IgD-negative memory B cell (primary cell): ENCODE measurements at regions not wholly inside any gene's neighbourhood (a gene's known extent, or its start where the extent isn't known, plus 50 kb on each side); places are given as distances from the start of the nearest gene placed in this dataset.
"Not testable (repeated sequence)": the region's sequence is repeated elsewhere in the genome, so short reads cannot be mapped to it uniquely, and the experiment has no call there.

Experiments used
- H3K27ac Mint-ChIP-seq, 3 donors: one replicate each; pipeline ENCODE4 v1.8.0; 2020 to 2022; ENCODE audit warnings: mild to moderate bottlenecking in 3 of 3, mixed read lengths in 3 of 3, moderate library complexity in 1 of 3
- H3K27me3 Mint-ChIP-seq: one replicate; pipeline ENCODE4 v1.8.0; 2021; ENCODE audit warnings: mixed read lengths
- H3K36me3 Mint-ChIP-seq: one replicate; pipeline ENCODE4 v1.8.0; 2020; ENCODE audit warnings: mild to moderate bottlenecking, mixed read lengths
- H3K4me1 Mint-ChIP-seq, 3 donors: one replicate each; pipeline ENCODE4 v1.8.0; 2020 to 2022; ENCODE audit warnings: mixed read lengths in 3 of 3, mild to moderate bottlenecking in 1 of 3
- H3K4me3 Mint-ChIP-seq, 4 donors: one replicate each; pipeline ENCODE4 v1.8.0; 2020 to 2022; ENCODE audit warnings: mild to moderate bottlenecking in 4 of 4, mixed read lengths in 4 of 4, moderate library complexity in 3 of 4
- H3K9me3 Mint-ChIP-seq, 3 donors: one replicate each; pipeline ENCODE4 v1.8.0; 2020 to 2021; ENCODE audit warnings: mixed read lengths in 3 of 3, mild to moderate bottlenecking in 1 of 3

DNA sequence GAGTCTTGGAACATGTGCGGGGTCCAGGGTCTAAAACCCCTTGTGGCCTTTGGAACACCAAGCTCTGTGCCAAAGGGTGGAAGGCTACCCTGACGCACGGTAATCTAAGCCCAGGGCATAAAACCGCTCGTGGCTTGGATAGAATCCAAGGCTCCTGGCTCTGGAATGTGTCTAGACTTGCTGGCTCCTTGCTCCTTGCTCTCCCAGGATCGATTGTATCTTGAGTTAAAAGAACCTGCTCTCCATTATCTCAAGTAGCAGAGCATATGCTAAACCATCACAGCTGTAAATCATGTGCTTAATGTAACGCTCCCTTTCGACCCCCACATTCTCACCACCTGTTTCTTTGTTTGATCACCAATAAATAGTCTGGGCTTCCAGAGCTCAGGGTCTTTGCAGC lies 50.3 kb downstream of the TLCD4 start:
- H3K27me3 Mint-ChIP-seq, H3K27ac Mint-ChIP-seq, H3K9me3 Mint-ChIP-seq, H3K4me1 Mint-ChIP-seq, H3K4me3 Mint-ChIP-seq: not testable (repeated sequence)
- H3K36me3 Mint-ChIP-seq, result peaks cover 12% of the 10 kb centered on the region

DNA sequence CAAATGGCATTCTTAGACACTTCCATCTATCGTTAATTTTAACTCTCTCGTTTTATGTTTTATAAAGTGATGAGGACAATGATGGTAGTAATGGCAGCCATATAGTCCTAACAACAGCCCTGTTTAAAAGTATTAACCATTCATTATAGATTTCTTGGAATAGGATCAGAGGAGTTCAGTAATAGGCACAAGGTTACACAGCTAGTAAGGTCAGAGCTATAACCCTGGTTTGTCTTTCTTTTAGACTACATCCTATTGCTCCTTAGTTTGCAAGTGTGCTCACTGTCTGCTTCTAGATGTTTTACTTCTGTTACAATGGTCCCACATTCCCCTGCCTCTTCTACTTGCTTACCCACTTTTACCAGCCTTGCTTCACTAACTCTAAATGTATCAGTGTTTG lies 50.9 kb downstream of the TLCD4 start:
- Mint-ChIP-seq H3K9me3 (peaks cover 0 to 4% (median 2%) of the 10 kb centered on the region in 3 donors), H3K27ac (no peak overlapping the region), H3K36me3 (peaks cover 11% of the 10 kb centered on the region), H3K4me3 (no peak overlapping the region), H3K4me1 (peaks cover 0 to 2% (median 0%) of the 10 kb centered on the region in 3 donors), H3K27me3 (no peaks in the 10 kb centered on the region)

DNA sequence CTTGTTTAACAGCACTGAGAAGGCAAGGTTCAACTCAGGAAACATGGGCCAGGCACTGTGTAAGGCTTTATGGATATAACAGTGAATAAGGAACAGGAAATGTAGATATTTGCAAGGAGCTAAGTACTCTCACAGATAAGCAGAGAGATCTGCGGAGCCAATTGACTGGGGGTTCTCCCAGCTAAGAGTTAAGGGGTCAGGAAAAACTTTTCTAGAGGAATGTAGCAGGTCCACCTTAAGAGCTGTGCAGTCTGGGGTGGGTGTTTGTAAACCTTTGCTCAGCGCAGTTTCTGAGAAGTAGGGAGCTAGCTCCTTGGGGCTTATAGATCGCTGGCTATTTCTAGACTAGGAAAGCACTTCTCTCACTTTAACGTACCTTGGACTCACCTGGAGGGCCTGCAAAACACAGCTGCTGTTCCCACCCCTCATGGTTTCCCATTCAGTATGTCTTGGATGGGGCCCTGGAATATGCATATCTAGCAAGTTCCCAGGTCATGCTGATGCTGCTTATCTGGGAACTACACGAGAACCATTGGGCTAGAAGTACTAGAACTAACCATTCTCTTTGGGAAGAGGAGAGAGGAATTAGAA lies 51.7 kb downstream of the TLCD4 start:
- Mint-ChIP-seq H3K4me1 (peaks cover 0 to 2% (median 0%) of the 10 kb centered on the region in 3 donors), H3K4me3 (no peak overlapping the region), H3K9me3 (peaks cover 0 to 2% (median 0%) of the 10 kb centered on the region in 3 donors), H3K27ac (peak overlapping the region in 1 of 3 donors; percentile 31), H3K27me3 (no peaks in the 10 kb centered on the region), H3K36me3 (peaks cover 12% of the 10 kb centered on the region)

DNA sequence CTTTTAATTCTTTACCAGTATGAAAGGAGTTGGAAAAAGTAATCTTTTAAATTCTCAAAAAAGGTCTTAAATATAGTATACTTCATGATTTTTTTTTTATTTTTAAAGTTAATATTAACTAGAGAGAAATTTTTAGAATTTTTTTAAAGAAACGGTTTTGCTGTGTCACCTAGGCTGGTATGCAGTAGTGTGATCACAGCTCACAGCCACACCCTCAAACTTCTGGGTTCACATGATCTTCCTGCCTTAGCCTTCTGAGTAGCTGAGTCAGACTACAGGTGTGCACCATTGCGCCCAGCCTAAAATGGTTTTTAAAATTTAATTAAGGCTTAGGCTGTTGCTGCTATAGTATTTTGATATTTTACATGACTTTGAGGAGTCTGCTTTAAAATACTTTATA lies 52.4 kb downstream of the TLCD4 start:
- Mint-ChIP-seq H3K27ac (no peak overlapping the region), H3K36me3 (peaks cover 12% of the 10 kb centered on the region), H3K27me3 (no peaks in the 10 kb centered on the region), H3K9me3 (peaks cover 0 to 2% (median 0%) of the 10 kb centered on the region in 3 donors), H3K4me1 (peaks cover 0 to 2% (median 0%) of the 10 kb centered on the region in 3 donors), H3K4me3 (no peak overlapping the region)

DNA sequence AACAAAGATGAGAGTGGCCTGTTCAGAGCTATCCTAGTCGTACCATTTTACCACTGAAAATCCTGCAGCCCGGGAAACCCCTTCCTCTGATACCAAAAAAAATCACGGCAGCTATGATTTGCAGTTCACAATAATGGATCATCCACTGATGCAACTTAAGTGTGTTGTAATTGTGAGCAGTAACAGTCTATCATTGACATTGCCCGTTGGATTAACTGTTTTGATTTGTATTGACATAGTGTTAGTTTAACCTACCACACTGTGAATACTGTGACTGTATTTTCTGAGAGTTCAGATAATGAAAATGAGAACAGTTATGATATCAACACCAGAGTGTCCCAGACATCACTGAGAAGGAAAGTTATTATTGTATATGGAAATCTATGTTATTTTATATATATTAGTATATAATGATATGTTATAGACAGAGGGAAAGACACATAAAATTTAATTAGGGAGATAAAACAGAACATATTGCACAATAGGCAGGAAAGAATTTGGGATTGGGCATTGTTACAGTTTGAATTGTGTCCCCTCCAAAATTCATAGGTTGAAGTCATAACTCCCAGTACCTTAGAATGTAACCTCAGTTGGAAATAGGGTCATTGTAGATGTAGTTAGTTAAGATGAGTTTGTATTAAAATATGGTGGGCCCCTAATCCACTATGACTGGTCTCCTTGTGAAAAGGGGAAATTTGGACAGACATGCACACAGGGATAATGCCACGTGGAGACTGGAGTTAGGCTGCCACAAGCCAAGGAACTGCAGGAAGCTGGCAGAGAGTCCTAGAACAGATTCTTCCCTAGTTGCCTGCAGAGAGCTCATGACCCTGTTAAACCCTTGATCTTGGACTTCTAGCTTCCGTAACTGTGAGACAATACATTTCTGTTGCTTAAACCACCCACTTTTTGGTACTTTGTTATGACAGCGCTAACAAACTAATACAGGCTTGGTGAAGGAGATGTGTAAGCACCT lies 54.4 kb downstream of the TLCD4 start:
- peaks cover 8% of the 10 kb centered on the region for H3K36me3 Mint-ChIP-seq
- H3K27me3 Mint-ChIP-seq, result no peaks in the 10 kb centered on the region
- H3K9me3 Mint-ChIP-seq, result no peaks in the 10 kb centered on the region
- peaks cover under 1 to 12% (median 1%) of the 10 kb centered on the region in 3 donors for H3K4me1 Mint-ChIP-seq
- no peak overlapping the region for H3K4me3 Mint-ChIP-seq
- H3K27ac Mint-ChIP-seq, result no peak overlapping the region

DNA sequence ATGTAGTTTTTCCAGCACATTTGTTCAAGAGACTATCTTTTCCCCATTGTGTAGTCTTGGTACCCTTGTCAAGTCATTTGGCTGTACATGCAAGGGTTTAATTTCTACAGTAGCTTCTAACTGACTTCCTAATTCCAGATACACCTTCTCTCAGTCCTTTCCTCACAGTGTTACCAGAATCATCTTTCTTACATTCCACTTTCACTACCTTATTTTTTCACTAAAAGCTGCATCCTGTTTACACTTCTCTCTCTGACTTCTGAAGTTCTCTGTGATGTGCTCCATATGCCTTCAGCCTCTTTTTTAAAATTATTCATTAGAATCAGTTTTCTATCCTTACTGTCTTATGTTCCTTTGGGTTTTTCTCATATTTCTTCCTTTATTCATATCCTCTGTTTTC lies 57.1 kb upstream of the RWDD3 start:
- H3K4me3 Mint-ChIP-seq, result peak overlapping the region in 3 of 4 donors; percentile 23 to 78 (median 39)
- peaks cover 0 to 2% (median 0%) of the 10 kb centered on the region in 3 donors for H3K9me3 Mint-ChIP-seq
- H3K27ac Mint-ChIP-seq, result peak overlapping the region; percentile 36 to 96 (median 85)
- H3K36me3 Mint-ChIP-seq, result peaks cover 6% of the 10 kb centered on the region
- peaks cover 12 to 23% (median 12%) of the 10 kb centered on the region in 3 donors for H3K4me1 Mint-ChIP-seq
- H3K27me3 Mint-ChIP-seq, result no peaks in the 10 kb centered on the region

DNA sequence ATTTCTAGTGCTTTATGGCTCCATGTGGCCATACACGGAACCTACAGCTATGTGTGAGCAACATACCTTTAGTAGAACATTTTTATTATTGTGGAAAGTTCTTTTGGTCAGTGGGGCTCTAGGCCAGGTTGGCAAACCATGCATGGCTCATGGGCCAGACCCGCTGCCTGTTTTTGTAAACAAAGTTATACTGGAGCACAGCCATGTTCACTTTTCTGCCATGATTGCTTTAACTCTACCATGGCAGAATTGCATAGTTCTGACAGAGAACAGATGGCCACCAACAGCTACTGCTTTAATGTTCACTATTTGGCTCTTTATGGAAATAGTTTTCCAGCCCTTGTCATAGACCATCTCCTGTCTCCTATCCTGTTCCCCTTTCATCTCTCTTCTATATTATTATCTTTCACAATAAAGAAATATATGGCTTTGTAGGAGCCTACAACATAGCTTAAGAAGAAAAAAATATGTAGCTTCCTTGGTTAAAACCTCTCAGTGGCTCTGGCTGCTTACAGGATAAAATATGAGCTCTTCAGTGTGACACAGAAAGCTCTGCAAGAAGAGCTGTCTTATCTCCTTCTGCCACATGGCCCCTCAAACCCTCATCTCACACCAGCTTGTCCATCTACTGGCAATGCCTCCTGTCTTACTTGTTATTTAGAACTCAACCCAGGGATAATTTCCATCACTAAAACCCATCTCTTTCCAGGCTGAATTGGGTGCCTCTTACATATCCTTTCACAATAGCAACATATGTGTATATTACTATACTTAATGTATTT lies 54.6 kb upstream of the RWDD3 start:
- no peak overlapping the region for H3K27ac Mint-ChIP-seq
- H3K36me3 Mint-ChIP-seq, result peaks cover 3% of the 10 kb centered on the region
- no peaks in the 10 kb centered on the region for H3K27me3 Mint-ChIP-seq
- peaks cover 0 to 2% (median 0%) of the 10 kb centered on the region in 3 donors for H3K9me3 Mint-ChIP-seq
- no peak overlapping the region for H3K4me3 Mint-ChIP-seq
- peaks cover 12 to 23% (median 12%) of the 10 kb centered on the region in 3 donors for H3K4me1 Mint-ChIP-seq

DNA sequence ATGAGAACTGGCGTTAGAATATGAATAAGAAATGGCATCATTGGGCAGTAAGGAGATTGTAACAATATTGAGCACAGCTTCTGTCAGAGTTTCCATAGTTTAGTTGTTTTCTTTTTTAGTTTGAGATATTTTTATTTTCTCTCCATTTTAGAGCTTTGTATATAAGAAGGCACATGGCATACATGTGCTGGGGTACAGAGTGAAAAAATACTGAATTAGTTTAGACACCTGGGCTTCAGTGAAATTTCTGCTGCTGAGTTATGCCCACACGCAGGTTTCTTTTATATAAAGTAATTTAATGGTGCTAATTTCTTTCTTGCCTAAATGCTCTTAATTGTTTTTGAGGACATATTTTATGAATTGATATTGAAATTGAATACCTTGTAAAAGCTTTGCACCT lies 53.6 kb upstream of the RWDD3 start:
- Mint-ChIP-seq H3K4me3 (no peak overlapping the region), H3K27ac (no peak overlapping the region), H3K9me3 (peaks cover 0 to 2% (median 0%) of the 10 kb centered on the region in 3 donors), H3K27me3 (no peaks in the 10 kb centered on the region), H3K36me3 (peaks cover 5% of the 10 kb centered on the region), H3K4me1 (peaks cover 11 to 21% (median 12%) of the 10 kb centered on the region in 3 donors)

DNA sequence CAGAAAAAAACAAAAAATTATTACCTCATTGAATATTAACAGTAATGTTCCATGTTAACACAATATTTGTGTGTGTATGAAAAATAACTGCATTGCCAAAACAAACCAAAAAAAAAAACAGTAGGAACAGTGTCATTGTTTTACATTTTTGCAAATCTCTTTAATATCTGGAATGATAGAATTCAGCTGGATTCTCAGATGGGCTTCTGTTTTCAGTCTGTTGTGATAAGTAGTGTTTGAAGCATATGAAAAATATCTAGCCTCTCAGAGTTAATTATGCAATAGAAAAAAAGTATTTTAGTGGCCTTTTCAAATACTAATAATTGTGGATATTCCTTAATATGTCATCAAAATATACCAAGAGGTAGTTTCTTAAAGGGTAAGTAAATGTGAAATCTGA lies 52.9 kb upstream of the RWDD3 start:
- Mint-ChIP-seq H3K4me3 (no peak overlapping the region), H3K27ac (no peak overlapping the region), H3K36me3 (peaks cover 5% of the 10 kb centered on the region), H3K4me1 (peaks cover 11 to 18% (median 12%) of the 10 kb centered on the region in 3 donors), H3K27me3 (no peaks in the 10 kb centered on the region), H3K9me3 (peaks cover 0 to 2% (median under 1%) of the 10 kb centered on the region in 3 donors)

DNA sequence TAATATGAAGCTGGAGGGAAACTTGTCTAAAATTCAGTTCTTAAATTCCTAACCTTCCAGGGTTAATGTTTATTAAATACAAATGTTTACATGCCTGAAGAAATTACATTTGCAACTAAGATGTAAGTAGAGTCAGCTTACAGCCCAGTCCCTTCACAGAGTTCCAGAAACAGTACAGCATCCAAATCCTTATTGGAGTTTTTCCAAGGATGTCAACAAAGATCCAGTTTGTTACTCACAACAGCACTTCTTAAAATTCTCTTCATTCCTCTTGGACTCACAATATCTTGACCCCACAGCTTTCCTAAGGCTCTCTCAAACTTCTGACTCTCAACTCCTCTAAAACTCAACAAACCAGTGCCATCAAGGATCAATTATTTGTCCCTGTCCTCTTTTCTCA lies 50.1 kb upstream of the RWDD3 start:
- peaks cover 5% of the 10 kb centered on the region for H3K36me3 Mint-ChIP-seq
- no peak overlapping the region for H3K4me3 Mint-ChIP-seq
- peaks cover 0 to 3% (median 0%) of the 10 kb centered on the region in 3 donors for H3K9me3 Mint-ChIP-seq
- peaks cover 3 to 5% (median 5%) of the 10 kb centered on the region in 3 donors for H3K4me1 Mint-ChIP-seq
- H3K27ac Mint-ChIP-seq, result no peak overlapping the region
- no peaks in the 10 kb centered on the region for H3K27me3 Mint-ChIP-seq
